ENCODE measurements at regions not wholly inside any gene's neighbourhood (a gene's known extent, or its start where the extent isn't known, plus 50 kb on each side); places are given as distances from the start of the nearest gene placed in this dataset.

DNA sequence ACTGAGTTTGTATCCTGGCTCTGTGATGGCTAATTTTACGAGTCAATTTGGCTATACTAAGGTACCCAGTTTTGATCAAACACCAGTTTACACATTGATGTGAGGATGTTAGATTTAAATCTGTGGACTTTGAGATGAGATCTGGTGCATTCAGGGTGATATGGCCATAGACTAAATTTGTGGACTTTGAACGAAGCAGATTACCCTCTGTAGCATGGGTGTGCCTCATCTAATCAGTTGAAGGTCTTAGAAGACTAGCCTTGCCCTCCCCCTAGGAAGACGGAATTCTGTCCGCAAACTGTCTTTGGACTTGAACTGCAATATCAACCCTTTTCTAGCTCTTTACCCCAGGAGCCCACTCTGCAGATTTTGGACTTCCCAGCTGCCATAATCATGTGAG, 547.8 kb upstream of the CITED2 start:
- no peak for TF ChIP-seq EZH2 (IDR thresholded peaks at IDR 0.05; ENCODE audit: low read depth)
- TF ChIP-seq, protein P1, sequence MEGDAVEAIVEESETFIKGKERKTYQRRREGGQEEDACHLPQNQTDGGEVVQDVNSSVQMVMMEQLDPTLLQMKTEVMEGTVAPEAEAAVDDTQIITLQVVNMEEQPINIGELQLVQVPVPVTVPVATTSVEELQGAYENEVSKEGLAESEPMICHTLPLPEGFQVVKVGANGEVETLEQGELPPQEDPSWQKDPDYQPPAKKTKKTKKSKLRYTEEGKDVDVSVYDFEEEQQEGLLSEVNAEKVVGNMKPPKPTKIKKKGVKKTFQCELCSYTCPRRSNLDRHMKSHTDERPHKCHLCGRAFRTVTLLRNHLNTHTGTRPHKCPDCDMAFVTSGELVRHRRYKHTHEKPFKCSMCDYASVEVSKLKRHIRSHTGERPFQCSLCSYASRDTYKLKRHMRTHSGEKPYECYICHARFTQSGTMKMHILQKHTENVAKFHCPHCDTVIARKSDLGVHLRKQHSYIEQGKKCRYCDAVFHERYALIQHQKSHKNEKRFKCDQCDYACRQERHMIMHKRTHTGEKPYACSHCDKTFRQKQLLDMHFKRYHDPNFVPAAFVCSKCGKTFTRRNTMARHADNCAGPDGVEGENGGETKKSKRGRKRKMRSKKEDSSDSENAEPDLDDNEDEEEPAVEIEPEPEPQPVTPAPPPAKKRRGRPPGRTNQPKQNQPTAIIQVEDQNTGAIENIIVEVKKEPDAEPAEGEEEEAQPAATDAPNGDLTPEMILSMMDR (conservative IDR thresholded peaks at IDR 0.05) = no peak

All from PC-9 (cell line).